Muscle of leg (tissue), 3 donors: ENCODE measurements at regions not wholly inside any gene's neighbourhood (a gene's known extent, or its start where the extent isn't known, plus 50 kb on each side); places are given as distances from the start of the nearest gene placed in this dataset.
A peak's percentile ranks its signal among the peaks of the same experiment; 100 is the strongest.

ENCODE experiments used
- DNase-seq: peaks from one replicate; pipeline ENCODE4 v3.0.0; 2013
- H3K27ac ChIP-seq: one replicate; pipeline ENCODE4 v1.5.1; 2013; ENCODE audit warnings: mild to moderate bottlenecking, low read length, control low read depth
- H3K27me3 ChIP-seq: one replicate; pipeline ENCODE4 v1.6.1; 2013; ENCODE audit warnings: low read length; ENCODE audit not compliant: control insufficient read depth, insufficient read depth
- H3K36me3 ChIP-seq: one replicate; pipeline ENCODE4 v1.6.1; 2013; ENCODE audit warnings: low read length; ENCODE audit not compliant: control insufficient read depth, insufficient read depth
- H3K4me1 ChIP-seq: one replicate; pipeline ENCODE4 v1.6.1; 2013; ENCODE audit warnings: low read length; ENCODE audit not compliant: control insufficient read depth, insufficient read depth
- H3K4me3 ChIP-seq: one replicate; pipeline ENCODE4 v1.5.1; 2013; ENCODE audit warnings: low read length, control low read depth
- H3K9me3 ChIP-seq: replicated peaks from 2 replicates; pipeline ENCODE4 v1.6.1; 2013; ENCODE audit warnings: low read depth, low read length; ENCODE audit not compliant: control insufficient read depth
- WGBS: methylation state at CpG from one replicate; pipeline ENCODE4 v1.1.5; 2013; ENCODE audit warnings: missing lambda C conversion rate; ENCODE audit not compliant: insufficient coverage; 5-methylcytosine and 5-hydroxymethylcytosine counted together

DNA sequence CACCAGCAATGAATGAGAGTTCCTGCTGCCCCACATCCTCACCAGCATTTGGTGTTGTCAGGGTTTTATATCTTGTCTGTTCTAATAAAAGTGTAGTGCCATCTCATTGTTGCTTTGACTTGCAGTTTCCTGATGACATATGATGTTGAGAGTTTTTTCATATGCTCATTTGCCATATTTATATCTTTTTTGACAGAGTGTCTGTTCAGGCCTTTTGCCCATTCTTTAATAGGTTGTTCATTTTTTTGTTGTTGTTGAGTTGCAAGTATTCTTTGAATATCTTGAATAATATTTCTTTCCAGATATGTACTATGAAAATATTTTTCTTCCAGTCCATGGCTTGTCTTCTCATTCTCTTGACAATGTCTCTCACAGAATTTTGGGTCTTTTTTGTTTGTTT lies 111.7 kb upstream of the KCNJ15 start:
- Histone ChIP-seq H3K27ac (no peak overlapping the region), H3K9me3 (no peaks in the 10 kb centered on the region), H3K36me3 (no peaks in the 10 kb centered on the region), H3K4me3 (no peak overlapping the region), H3K4me1 (no peaks in the 10 kb centered on the region), H3K27me3 (no peaks in the 10 kb centered on the region)
- DNase-seq = no peak

DNA sequence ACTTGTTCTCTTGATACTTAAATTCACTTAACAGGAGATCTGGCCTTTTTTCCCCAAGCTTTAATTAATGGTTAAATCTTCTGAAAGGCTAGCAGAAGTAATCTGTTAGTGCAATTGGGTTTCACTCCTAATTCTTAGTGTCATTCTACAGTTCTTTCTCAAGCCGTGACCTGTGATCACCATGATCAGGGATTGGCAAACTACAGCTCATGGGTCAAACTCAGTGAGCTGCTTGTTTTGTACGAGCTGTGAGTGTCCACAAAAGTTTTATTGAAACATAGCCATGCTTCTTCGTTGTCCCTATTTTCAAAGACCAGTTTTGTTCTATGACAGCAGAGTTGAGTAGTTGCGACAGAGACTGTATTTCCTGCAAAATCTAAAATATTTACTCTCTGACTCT lies 109.4 kb upstream of the KCNJ15 start:
- Histone ChIP-seq H3K27ac (no peak overlapping the region), H3K4me3 (no peak overlapping the region), H3K36me3 (no peaks in the 10 kb centered on the region), H3K27me3 (no peaks in the 10 kb centered on the region), H3K4me1 (no peaks in the 10 kb centered on the region), H3K9me3 (no peaks in the 10 kb centered on the region)
- no peak for DNase-seq
- 69% methylated on average over 2 of the region's 4 CpGs for WGBS

DNA sequence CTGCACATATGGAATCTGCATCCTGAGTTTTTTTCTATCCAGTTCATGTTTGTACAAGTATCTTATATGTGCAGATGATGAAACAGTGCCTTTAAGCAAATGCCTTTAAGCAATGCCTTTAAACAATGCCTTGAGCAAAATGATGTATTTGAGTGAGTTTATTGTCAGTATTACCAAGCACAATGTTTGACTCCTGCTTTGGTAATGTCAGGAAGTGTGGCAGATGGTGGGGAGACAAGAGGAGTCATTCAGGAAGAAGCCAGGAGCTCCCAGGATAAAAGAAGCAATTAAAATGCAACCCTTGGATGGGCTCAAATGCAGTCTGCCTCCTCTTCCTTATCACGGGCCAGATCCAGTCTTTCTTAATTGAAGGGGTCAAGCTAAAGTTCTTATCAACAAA lies 108.7 kb upstream of the KCNJ15 start:
- Histone ChIP-seq H3K36me3 (no peaks in the 10 kb centered on the region), H3K4me3 (no peak overlapping the region), H3K27me3 (no peaks in the 10 kb centered on the region), H3K4me1 (no peaks in the 10 kb centered on the region), H3K9me3 (no peaks in the 10 kb centered on the region), H3K27ac (no peak overlapping the region)
- no peak for DNase-seq
- no CpG with 5 or more reads among the region's 1 CpG for WGBS

DNA sequence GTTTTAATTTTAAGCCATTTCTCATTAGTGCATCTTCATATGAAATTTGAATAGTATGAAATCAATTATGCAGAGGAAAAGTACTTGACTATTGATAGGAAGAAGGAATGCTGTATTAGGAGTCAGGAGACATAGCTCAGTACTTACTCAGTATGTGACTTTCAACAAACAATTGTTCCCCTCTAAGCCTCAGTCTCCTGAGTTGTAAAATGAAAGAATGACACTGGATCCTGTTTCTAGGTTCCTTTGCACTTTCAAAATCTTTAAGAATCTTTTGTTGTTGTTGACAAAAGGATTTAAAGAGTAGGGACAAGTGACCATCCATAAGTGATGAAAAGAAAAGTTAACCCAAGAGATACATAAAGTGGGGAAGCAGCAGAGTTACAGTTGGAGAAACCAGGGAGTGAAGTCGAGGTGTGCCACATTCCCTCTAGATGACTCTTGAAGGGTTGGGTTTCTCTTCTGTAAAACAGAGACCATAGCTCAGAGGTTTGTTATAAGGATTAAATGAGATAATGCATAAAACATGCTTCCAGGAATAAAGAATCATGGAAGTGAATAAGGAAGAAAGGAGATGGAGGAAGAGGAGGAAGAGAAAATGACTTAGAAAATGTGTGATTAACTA lies 105.7 kb upstream of the KCNJ15 start:
- H3K27me3 ChIP-seq = no peaks in the 10 kb centered on the region
- no peak for DNase-seq
- WGBS = 50% methylated on average over 1 of the region's 1 CpG
- no peak overlapping the region for H3K4me3 ChIP-seq
- no peak overlapping the region for H3K27ac ChIP-seq
- H3K9me3 ChIP-seq = no peaks in the 10 kb centered on the region
- no peaks in the 10 kb centered on the region for H3K4me1 ChIP-seq
- H3K36me3 ChIP-seq = no peaks in the 10 kb centered on the region

DNA sequence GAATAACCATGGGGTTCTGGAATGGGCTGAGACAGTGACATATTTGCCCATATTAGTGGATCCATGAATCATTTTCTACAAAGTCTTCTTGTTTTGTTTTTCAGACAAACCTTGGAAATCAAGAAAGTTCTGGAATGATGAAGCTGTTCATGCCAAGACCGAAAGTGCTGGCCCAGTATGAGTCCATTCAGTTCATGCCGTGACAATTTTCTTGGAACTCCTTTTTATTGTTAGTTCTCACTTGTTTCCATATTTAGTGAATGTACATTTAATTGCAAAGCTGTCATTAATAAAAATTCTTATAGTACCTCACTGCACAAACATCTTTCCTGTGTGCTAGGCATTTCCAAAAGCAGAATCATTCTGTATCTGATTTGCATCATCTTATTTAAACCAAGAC lies 100.6 kb upstream of the KCNJ15 start:
- WGBS = no CpG with 5 or more reads among the region's 2 CpGs
- no peak overlapping the region for H3K4me3 ChIP-seq
- H3K27me3 ChIP-seq = no peaks in the 10 kb centered on the region

DNA sequence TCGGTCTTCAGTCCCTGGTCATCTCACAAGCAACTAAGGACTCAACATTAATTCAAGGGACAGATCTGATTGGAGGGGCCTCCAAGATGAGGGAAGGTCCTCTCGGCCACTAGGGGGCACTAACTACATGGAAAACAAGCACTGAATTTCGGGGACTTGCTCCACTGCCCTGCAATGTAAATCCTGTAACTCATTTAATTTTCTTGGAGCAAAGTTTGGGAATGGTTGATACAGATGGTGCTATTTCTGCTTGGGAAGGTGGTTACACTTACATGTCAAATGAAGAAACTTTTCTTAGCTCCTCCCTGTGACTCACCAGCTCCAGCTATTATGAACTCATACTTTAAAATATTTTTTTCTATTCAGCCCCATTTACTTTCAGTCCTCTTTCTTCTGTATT lies 97.4 kb upstream of the KCNJ15 start:
- H3K27ac ChIP-seq = no peak overlapping the region
- no peak overlapping the region for H3K4me3 ChIP-seq
- no peaks in the 10 kb centered on the region for H3K36me3 ChIP-seq
- no peaks in the 10 kb centered on the region for H3K27me3 ChIP-seq
- 57% methylated on average over 1 of the region's 3 CpGs for WGBS
- H3K4me1 ChIP-seq = no peaks in the 10 kb centered on the region
- no peaks in the 10 kb centered on the region for H3K9me3 ChIP-seq
- peak; percentile 78 for DNase-seq

More for the DNA sequence above, 100.6 kb upstream of the KCNJ15 start:
- Histone ChIP-seq H3K36me3 (no peaks in the 10 kb centered on the region), H3K4me1 (no peaks in the 10 kb centered on the region), H3K27ac (no peak overlapping the region), H3K9me3 (no peaks in the 10 kb centered on the region)
- no peak for DNase-seq

DNA sequence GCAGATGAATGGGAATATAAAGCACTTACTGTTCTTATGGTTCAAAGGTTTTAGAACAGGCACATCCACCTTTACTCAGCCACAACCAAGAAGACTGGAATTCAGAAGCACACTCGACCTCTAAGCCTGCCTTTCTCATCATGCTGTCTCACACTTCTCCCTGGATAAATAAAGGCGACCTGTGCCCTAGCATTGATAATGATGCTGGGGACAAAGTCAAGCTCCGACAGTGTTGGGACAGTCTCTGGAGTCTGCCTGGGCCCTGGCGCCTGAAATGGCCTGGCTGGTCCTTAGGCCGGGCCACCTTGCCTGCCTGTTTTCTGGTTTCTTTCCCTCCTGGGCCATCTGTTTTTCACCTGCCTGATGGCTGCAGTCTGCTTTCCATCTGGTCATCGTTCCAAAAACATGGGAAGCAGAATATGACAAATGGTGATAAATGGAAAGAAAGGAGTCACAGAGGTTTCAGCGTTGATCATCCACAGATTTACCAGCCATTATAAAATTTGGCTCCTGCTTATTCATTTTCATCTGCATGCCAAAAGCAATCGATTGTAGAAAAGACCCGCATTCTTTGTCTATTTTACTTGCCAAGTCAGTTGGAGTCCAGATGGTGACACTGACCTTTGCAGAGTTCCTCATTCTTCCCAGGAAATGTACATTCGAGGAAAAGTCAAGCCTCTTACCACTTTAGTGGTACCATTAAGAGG lies 91.2 kb upstream of the KCNJ15 start:
- peak; percentile 67 for DNase-seq
- Histone ChIP-seq H3K27ac (no peak overlapping the region), H3K36me3 (no peaks in the 10 kb centered on the region), H3K4me1 (peaks cover 10% of the 10 kb centered on the region), H3K9me3 (no peaks in the 10 kb centered on the region), H3K4me3 (no peak overlapping the region), H3K27me3 (no peaks in the 10 kb centered on the region)
- 30% methylated on average over 4 of the region's 10 CpGs for WGBS

DNA sequence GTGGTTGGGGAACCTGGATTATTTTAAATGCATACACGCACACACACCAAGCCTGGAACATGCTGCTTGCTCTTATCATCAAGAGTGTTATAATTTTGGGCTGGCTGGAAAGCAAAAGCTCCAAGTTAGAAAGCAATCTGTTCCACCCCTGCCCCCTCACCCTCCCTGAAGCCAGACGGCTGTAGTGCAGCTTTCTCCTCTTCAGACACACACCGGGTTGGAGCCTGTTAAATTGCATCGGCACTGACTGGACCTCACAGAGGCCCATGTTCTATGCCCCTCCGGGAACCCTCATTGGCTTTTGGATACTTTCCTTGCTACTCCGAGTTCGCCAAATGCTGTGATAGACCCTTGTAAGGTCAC lies 90.6 kb upstream of the KCNJ15 start:
- H3K36me3 ChIP-seq = no peaks in the 10 kb centered on the region
- no peak overlapping the region for H3K27ac ChIP-seq
- H3K4me1 ChIP-seq = peaks cover 10% of the 10 kb centered on the region
- no peaks in the 10 kb centered on the region for H3K27me3 ChIP-seq
- peak; percentile 43 for DNase-seq
- H3K9me3 ChIP-seq = no peaks in the 10 kb centered on the region
- H3K4me3 ChIP-seq = no peak overlapping the region
- 4% methylated on average over 4 of the region's 7 CpGs for WGBS

DNA sequence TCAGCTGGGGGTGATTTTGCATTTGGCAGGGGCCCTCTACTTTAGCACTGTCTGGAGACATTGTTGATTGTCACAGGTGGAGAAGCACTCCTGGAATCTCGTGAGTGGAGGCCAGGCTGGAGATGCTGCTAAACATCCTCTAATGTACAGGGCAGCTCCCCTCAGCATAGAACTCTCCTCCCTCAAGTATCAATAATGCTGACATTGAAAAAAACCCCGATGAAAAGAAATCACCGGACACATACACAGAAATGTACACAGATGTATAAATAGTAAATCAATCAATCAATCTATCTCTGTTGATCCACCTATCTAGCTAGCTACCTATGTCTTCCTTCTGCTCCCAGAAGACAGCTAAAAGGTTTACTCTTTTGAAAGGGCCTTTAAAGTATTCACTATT lies 89.4 kb upstream of the KCNJ15 start:
- Histone ChIP-seq H3K4me1 (peaks cover 20% of the 10 kb centered on the region), H3K4me3 (no peak overlapping the region), H3K27ac (no peak overlapping the region), H3K27me3 (no peaks in the 10 kb centered on the region), H3K9me3 (no peaks in the 10 kb centered on the region), H3K36me3 (no peaks in the 10 kb centered on the region)
- DNase-seq = no peak
- no CpG with 5 or more reads among the region's 3 CpGs for WGBS

DNA sequence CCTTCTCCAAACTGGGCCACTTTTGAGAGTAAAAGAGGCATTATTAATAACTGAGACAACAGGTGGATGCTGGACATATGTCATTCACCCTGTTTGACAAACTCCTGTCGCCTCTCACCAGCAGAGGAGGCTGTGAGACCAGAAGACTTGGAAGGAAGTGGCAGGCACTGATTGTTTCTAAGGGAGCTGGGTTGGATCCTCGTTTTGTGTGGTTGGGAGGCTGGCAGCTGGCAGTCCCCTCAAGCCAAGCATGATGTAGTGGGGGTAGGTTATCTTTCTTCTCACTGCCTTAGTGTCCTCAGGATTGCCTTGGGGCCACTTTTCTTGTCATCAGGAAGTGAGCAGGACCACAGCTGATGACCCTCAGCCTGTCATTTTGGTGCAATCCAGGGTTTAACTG lies 86.5 kb upstream of the KCNJ15 start:
- Histone ChIP-seq H3K9me3 (no peaks in the 10 kb centered on the region), H3K27ac (no peak overlapping the region), H3K36me3 (no peaks in the 10 kb centered on the region), H3K4me1 (peaks cover 18% of the 10 kb centered on the region), H3K27me3 (no peaks in the 10 kb centered on the region), H3K4me3 (no peak overlapping the region)
- DNase-seq = no peak
- WGBS = 9% methylated on average over 1 of the region's 2 CpGs
